Neural progenitor cell (in vitro differentiated cells): ENCODE measurements at regions not wholly inside any gene's neighbourhood (a gene's known extent, or its start where the extent isn't known, plus 50 kb on each side); places are given as distances from the start of the nearest gene placed in this dataset.

Experiments
- EZH2 ChIP-seq: fragments of 200-600 bp; sonication (generic); IDR thresholded peaks from 2 replicates; pipeline ENCODE4 v1.6.1; 2017; ENCODE audit warnings: antibody characterized with exemption, mild to moderate bottlenecking, moderate library complexity
- EZH2phosphoT487 ChIP-seq: fragments of 200-600 bp; sonication (generic); IDR thresholded peaks from 2 replicates; pipeline ENCODE4 v1.6.1; 2017; ENCODE audit warnings: antibody characterized with exemption
- TF ChIP-seq, protein P1 (sequence below): fragments of 200-600 bp; sonication (generic); IDR thresholded peaks from 2 replicates; pipeline ENCODE4 v1.5.1; 2017; ENCODE audit warnings: antibody characterized with exemption, mild to moderate bottlenecking

DNA sequence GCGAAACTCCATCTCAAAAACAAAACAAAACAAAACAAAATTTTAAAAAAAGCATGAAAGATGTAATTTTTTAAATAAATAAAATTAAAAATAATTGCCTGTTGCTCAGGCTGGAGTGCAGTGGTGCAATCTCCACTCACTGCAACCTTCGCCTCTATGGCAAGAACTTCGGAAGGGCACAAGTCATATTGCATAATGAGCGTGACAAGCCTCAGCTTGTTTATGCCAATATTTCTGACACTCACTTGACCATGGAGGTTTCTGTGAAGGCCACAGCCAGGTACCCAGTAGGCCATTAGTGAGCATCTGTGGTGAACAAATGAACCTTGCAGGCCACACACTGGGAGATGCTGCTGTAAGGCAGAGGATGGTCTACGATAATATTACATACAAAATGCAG lies 106.1 kb upstream of the KMT2C start:
- TF ChIP-seq, protein P1, sequence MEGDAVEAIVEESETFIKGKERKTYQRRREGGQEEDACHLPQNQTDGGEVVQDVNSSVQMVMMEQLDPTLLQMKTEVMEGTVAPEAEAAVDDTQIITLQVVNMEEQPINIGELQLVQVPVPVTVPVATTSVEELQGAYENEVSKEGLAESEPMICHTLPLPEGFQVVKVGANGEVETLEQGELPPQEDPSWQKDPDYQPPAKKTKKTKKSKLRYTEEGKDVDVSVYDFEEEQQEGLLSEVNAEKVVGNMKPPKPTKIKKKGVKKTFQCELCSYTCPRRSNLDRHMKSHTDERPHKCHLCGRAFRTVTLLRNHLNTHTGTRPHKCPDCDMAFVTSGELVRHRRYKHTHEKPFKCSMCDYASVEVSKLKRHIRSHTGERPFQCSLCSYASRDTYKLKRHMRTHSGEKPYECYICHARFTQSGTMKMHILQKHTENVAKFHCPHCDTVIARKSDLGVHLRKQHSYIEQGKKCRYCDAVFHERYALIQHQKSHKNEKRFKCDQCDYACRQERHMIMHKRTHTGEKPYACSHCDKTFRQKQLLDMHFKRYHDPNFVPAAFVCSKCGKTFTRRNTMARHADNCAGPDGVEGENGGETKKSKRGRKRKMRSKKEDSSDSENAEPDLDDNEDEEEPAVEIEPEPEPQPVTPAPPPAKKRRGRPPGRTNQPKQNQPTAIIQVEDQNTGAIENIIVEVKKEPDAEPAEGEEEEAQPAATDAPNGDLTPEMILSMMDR: no peak
- TF ChIP-seq EZH2: no peak
- TF ChIP-seq EZH2phosphoT487: no peak
